NCI-H2227 treated with DMSO at 0.1 percent for 48 hours (cell line): ENCODE measurements at regions not wholly inside any gene's neighbourhood (a gene's known extent, or its start where the extent isn't known, plus 50 kb on each side); places are given as distances from the start of the nearest gene placed in this dataset.

Experiments
- DNase-seq: peaks from one replicate; lab custom pipeline; 2025; lab: John Stamatoyannopoulos, UW

GRCh38 chr1:105872817-105873216 is 1183.7 kb upstream of the PRMT6 start:
- no peak for DNase-seq

GRCh38 chr1:105874621-105875020 is 1181.9 kb upstream of the PRMT6 start:
- DNase-seq: no peak

GRCh38 chr1:105886309-105886708 is 1170.2 kb upstream of the PRMT6 start:
- DNase-seq: no peak

GRCh38 chr1:105891308-105891707 is 1165.2 kb upstream of the PRMT6 start:
- no peak for DNase-seq

- DNase-seq: no peak
Measured at GRCh38 chr1:105894006-105894405, 1162.5 kb upstream of the PRMT6 start.

GRCh38 chr1:105909811-105910210 is 1146.7 kb upstream of the PRMT6 start:
- DNase-seq: no peak

- no peak for DNase-seq
Measured at GRCh38 chr1:105914403-105914802, 1142.1 kb upstream of the PRMT6 start.

- no peak for DNase-seq
Measured at GRCh38 chr1:105934806-105935205, 1121.7 kb upstream of the PRMT6 start.

- DNase-seq: no peak
Measured at GRCh38 chr1:105964879-105965278, 1091.6 kb upstream of the PRMT6 start.

- no peak for DNase-seq
Measured at GRCh38 chr1:105997516-105997915, 1059.0 kb upstream of the PRMT6 start.

- DNase-seq: no peak
Measured at GRCh38 chr1:106022312-106022902, 1034.1 kb upstream of the PRMT6 start.

- DNase-seq: no peak
Measured at GRCh38 chr1:106027871-106028270, 1028.6 kb upstream of the PRMT6 start.

- DNase-seq: no peak
Measured at GRCh38 chr1:106037526-106037925, 1018.9 kb upstream of the PRMT6 start.

GRCh38 chr1:106038260-106038659 is 1018.2 kb upstream of the PRMT6 start:
- DNase-seq: no peak

GRCh38 chr1:106043971-106044370 is 1012.5 kb upstream of the PRMT6 start:
- DNase-seq: no peak

GRCh38 chr1:106047210-106047609 is 1009.3 kb upstream of the PRMT6 start:
- DNase-seq: no peak

- DNase-seq: no peak
Measured at GRCh38 chr1:106049595-106049994, 1006.9 kb upstream of the PRMT6 start.

GRCh38 chr1:106055855-106056254 is 1000.6 kb upstream of the PRMT6 start:
- no peak for DNase-seq

- DNase-seq: no peak
Measured at GRCh38 chr1:106061586-106062495, 994.6 kb upstream of the PRMT6 start.

GRCh38 chr1:106063510-106063909 is 993.0 kb upstream of the PRMT6 start:
- DNase-seq: no peak

GRCh38 chr1:106072909-106073600 is 983.4 kb upstream of the PRMT6 start:
- DNase-seq: no peak

- no peak for DNase-seq
Measured at GRCh38 chr1:106080608-106081325, 975.7 kb upstream of the PRMT6 start.
